Ascending aorta (tissue), 2 donors: ENCODE measurements at regions not wholly inside any gene's neighbourhood (a gene's known extent, or its start where the extent isn't known, plus 50 kb on each side); places are given as distances from the start of the nearest gene placed in this dataset.

ENCODE experiments used
- DNase-seq, 2 donors: peaks; one replicate each; pipeline ENCODE4 v3.0.0-alpha.2; 2019; ENCODE audit warnings: low spot score in 2 of 2
- H3K27ac ChIP-seq, 2 donors: fragments of 200-600 bp; sonication (generic); one replicate each; pipeline ENCODE4 v1.5.1; 2016 to 2017; ENCODE audit warnings: mild to moderate bottlenecking in 1 of 2
- H3K27me3 ChIP-seq: fragments of 200-600 bp; sonication (generic); one replicate; pipeline ENCODE4 v1.5.1; 2017
- H3K36me3 ChIP-seq, 2 donors: fragments of 200-600 bp; sonication (generic); one replicate each; pipeline ENCODE4 v1.5.1; 2016
- H3K4me1 ChIP-seq, 2 donors: fragments of 200-600 bp; sonication (generic); one replicate each; pipeline ENCODE4 v1.5.1; 2016 to 2017; ENCODE audit warnings: mild to moderate bottlenecking in 1 of 2
- H3K4me3 ChIP-seq, 2 donors: fragments of 200-600 bp; sonication (generic); one replicate each; pipeline ENCODE4 v1.5.1; 2016 to 2017; ENCODE audit warnings: mild to moderate bottlenecking in 1 of 2
- H3K9me3 ChIP-seq, 2 donors: fragments of 200-600 bp; sonication (generic); one replicate each; pipeline ENCODE4 v1.5.1; 2016
- CTCF ChIP-seq, 3 experiments: fragments of 200-600 bp in 2 of 3; fragments of 450-650 bp in 1 of 3; sonication (generic) in 2 of 3; IDR thresholded peaks; one replicate each; pipeline ENCODE4 v1.5.1; 2016 to 2019; ENCODE audit warnings: antibody characterized with exemption in 3 of 3, mild to moderate bottlenecking in 1 of 3, moderate library complexity in 1 of 3
- intact Hi-C: fragments of 100-400 bp; cut with DNase I; formaldehyde crosslinking; loops from one replicate; pipeline ENCODE4 v1.15.1; 2023

- TF ChIP-seq CTCF (IDR thresholded peaks at IDR 0.05) = no peak
- DNase-seq = no peak
- Histone ChIP-seq H3K4me3 (no peak overlapping the region), H3K27ac (no peak overlapping the region), H3K36me3 (no peaks in the 10 kb centered on the region), H3K9me3 (no peaks in the 10 kb centered on the region), H3K4me1 (no peaks in the 10 kb centered on the region), H3K27me3 (no peaks in the 10 kb centered on the region)
- intact Hi-C loops = no loop called here
Observed at GRCh38 chr13:64925727-64926126, 2304.4 kb downstream of the PCDH9 start.

GRCh38 chr13:64925284-64925683 lies 2304.9 kb downstream of the PCDH9 start:
- Histone ChIP-seq H3K36me3 (no peaks in the 10 kb centered on the region), H3K9me3 (no peaks in the 10 kb centered on the region), H3K27ac (no peak overlapping the region), H3K27me3 (no peaks in the 10 kb centered on the region), H3K4me1 (no peaks in the 10 kb centered on the region), H3K4me3 (no peak overlapping the region)
- no peak for TF ChIP-seq CTCF (IDR thresholded peaks at IDR 0.05)
- no peak for DNase-seq
- intact Hi-C loops = no loop called here

- no peak for DNase-seq
- no peak overlapping the region for H3K4me3 ChIP-seq
- no peaks in the 10 kb centered on the region for H3K9me3 ChIP-seq
- H3K4me1 ChIP-seq = no peaks in the 10 kb centered on the region
- no peaks in the 10 kb centered on the region for H3K36me3 ChIP-seq
- H3K27ac ChIP-seq = no peak overlapping the region
- intact Hi-C loops = no loop called here
- no peak for TF ChIP-seq CTCF (IDR thresholded peaks at IDR 0.05)
- H3K27me3 ChIP-seq = no peaks in the 10 kb centered on the region
Observed at GRCh38 chr13:64924401-64924800, 2305.7 kb downstream of the PCDH9 start.

GRCh38 chr13:64917566-64917965 lies 2312.6 kb downstream of the PCDH9 start:
- no peak overlapping the region for H3K27ac ChIP-seq
- peaks cover 0 to 7% of the 10 kb centered on the region in 2 donors for H3K9me3 ChIP-seq
- H3K27me3 ChIP-seq = no peaks in the 10 kb centered on the region
- intact Hi-C loops = no loop called here
- no peak for DNase-seq
- H3K4me1 ChIP-seq = no peaks in the 10 kb centered on the region
- no peak overlapping the region for H3K4me3 ChIP-seq
- TF ChIP-seq CTCF (IDR thresholded peaks at IDR 0.05) = no peak
- no peaks in the 10 kb centered on the region for H3K36me3 ChIP-seq

DNA sequence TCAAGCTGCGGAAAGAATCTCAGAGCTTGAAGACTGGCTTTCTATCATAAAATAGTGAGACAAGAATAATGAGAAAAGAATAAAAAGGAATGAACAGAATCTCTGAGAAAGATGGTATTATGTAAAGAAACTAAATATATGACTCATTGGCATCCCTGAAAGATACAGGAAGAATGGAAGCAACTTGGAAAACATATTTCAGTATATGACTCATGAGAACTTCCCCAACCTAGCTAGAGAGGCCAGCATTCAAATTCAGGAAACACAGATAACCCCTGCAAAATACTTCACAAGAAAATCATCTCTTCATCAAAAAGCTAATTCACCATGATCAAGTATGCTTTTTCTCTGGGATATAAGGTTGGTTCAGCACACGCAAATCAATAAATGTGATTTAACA lies 2318.0 kb downstream of the PCDH9 start:
- Histone ChIP-seq H3K36me3 (no peaks in the 10 kb centered on the region), H3K9me3 (peaks cover 0 to 7% of the 10 kb centered on the region in 2 donors), H3K27ac (no peak overlapping the region), H3K4me3 (no peak overlapping the region), H3K27me3 (no peaks in the 10 kb centered on the region), H3K4me1 (no peaks in the 10 kb centered on the region)
- intact Hi-C loops = no loop called here
- no peak for DNase-seq
- no peak for TF ChIP-seq CTCF (IDR thresholded peaks at IDR 0.05)

- DNase-seq = no peak
- no peaks in the 10 kb centered on the region for H3K4me1 ChIP-seq
- no peak overlapping the region for H3K27ac ChIP-seq
- peaks cover 0 to 7% of the 10 kb centered on the region in 2 donors for H3K9me3 ChIP-seq
- H3K27me3 ChIP-seq = no peaks in the 10 kb centered on the region
- H3K36me3 ChIP-seq = no peaks in the 10 kb centered on the region
- H3K4me3 ChIP-seq = no peak overlapping the region
- TF ChIP-seq CTCF (IDR thresholded peaks at IDR 0.05) = no peak
- intact Hi-C loops = no loop called here
Observed at GRCh38 chr13:64910096-64910495, 2320.0 kb downstream of the PCDH9 start.
